ENCODE measurements at regions not wholly inside any gene's neighbourhood (a gene's known extent, or its start where the extent isn't known, plus 50 kb on each side); places are given as distances from the start of the nearest gene placed in this dataset.

- no TSS peak for BruUV-seq (replicated peaks)
- Histone ChIP-seq H3K79me2 (ENCODE audit: control insufficient read depth, insufficient read depth, low read length) (no peaks in the 10 kb centered on the region), H3K4me1 (ENCODE audit: control insufficient read depth, extremely low read depth, insufficient read depth, low read length) (no peaks in the 10 kb centered on the region), H3K27ac (ENCODE audit: insufficient read depth, low read depth, low read length) (no peak overlapping the region), H3K9ac (replicated peaks; ENCODE audit: extremely low read depth, insufficient read depth, low read length) (no peak overlapping the region), H3K27me3 (ENCODE audit: control insufficient read depth in 2 of 2, insufficient read depth in 2 of 2, low read length in 2 of 2) (no peaks in the 10 kb centered on the region), H2AFZ (ENCODE audit: low read depth, low read length) (no peak overlapping the region), H3K36me3 (ENCODE audit: control insufficient read depth in 2 of 2, extremely low read depth in 1 of 2, insufficient read depth in 2 of 2, low read length in 2 of 2) (no peaks in the 10 kb centered on the region), H3K4me2 (ENCODE audit: insufficient read depth, low read length) (no peak overlapping the region), H4K20me1 (replicated peaks; ENCODE audit: control insufficient read depth, extremely low read depth, insufficient read depth, low read length) (no peaks in the 10 kb centered on the region), H3K9me3 (replicated peaks; ENCODE audit: control insufficient read depth, insufficient read depth, low read length) (no peaks in the 10 kb centered on the region), H3K9me1 (replicated peaks; ENCODE audit: control insufficient read depth, extremely low read depth, insufficient read depth, low read length) (no peaks in the 10 kb centered on the region), H3K4me3 (replicated peaks in 1 of 3; ENCODE audit: insufficient read depth in 1 of 3, low read depth in 1 of 3, low read length in 3 of 3) (no peak overlapping the region)
- FAIRE-seq (no peak), DNase-seq (ENCODE audit: low read depth, low spot score) (no peak)
- CTCF ChIA-PET, result interaction anchor here (1.2 to 3.5 kb wide), 3 partner anchors 11 kb away, joined by 3 to 21 read pairs (median 5); no protein-coding TSS in a partner anchor
- intact Hi-C loops (cut with micrococcal nuclease), result no loop called here
- POLR2A ChIA-PET, result no interaction called here
- dilution Hi-C loops (cut with MboI; ENCODE audit: extremely low pct_ligation_motif_present, low sequenced_read_pairs), result no loop called here
- TF ChIP-seq MYC (IDR thresholded peaks at IDR 0.05; ENCODE audit: low read depth, low read length) (no peak), POLR2A (IDR thresholded peaks at IDR 0.05; ENCODE audit: low read depth, low read length) (no peak), MAX (IDR thresholded peaks at IDR 0.05; ENCODE audit: insufficient read depth, insufficient read length) (no peak), POLR2AphosphoS5 (IDR thresholded peaks at IDR 0.05; ENCODE audit: insufficient read depth, low read depth, low read length) (no peak), GATA2 (IDR thresholded peaks at IDR 0.05; ENCODE audit: insufficient read depth, insufficient read length, low read depth, low read length) (no peak), JUN (IDR thresholded peaks at IDR 0.05; ENCODE audit: borderline replicate concordance, insufficient read depth, insufficient read length, low read depth) (no peak), EZH2 (IDR thresholded peaks at IDR 0.05; ENCODE audit: borderline replicate concordance, low read depth, low read length, severe bottlenecking) (no peak), FOS (IDR thresholded peaks at IDR 0.05; ENCODE audit: borderline replicate concordance, insufficient read depth, low read length) (no peak), CTCF (IDR thresholded peaks at IDR 0.05; ENCODE audit: extremely low read depth in 1 of 2, insufficient read depth in 1 of 2, low read depth in 1 of 2, low read length in 2 of 2) (no peak)
Measured at GRCh38 chr2:47311764-47312490, 57.2 kb upstream of the EPCAM start.
